Ovary (tissue), 3 donors: ENCODE measurements at regions not wholly inside any gene's neighbourhood (a gene's known extent, or its start where the extent isn't known, plus 50 kb on each side); places are given as distances from the start of the nearest gene placed in this dataset.

Experiments used
- POLR2A ChIP-seq: fragments of 450-650 bp; IDR thresholded peaks from one replicate; pipeline ENCODE4 v1.6.1; 2017; ENCODE audit warnings: antibody characterized with exemption, mild to moderate bottlenecking, moderate library complexity
- TF ChIP-seq, protein P1 (sequence below), 3 donors: fragments of 450-650 bp in 2 of 3; fragments of 200-600 bp in 1 of 3; IDR thresholded peaks; one replicate each; pipeline versions ENCODE4 v1.5.1 to v1.8.0; 2016 to 2022; ENCODE audit warnings: antibody characterized with exemption in 3 of 3, mild to moderate bottlenecking in 1 of 3
- donor health status: DM: no; HTN: no; CAD: no.

DNA sequence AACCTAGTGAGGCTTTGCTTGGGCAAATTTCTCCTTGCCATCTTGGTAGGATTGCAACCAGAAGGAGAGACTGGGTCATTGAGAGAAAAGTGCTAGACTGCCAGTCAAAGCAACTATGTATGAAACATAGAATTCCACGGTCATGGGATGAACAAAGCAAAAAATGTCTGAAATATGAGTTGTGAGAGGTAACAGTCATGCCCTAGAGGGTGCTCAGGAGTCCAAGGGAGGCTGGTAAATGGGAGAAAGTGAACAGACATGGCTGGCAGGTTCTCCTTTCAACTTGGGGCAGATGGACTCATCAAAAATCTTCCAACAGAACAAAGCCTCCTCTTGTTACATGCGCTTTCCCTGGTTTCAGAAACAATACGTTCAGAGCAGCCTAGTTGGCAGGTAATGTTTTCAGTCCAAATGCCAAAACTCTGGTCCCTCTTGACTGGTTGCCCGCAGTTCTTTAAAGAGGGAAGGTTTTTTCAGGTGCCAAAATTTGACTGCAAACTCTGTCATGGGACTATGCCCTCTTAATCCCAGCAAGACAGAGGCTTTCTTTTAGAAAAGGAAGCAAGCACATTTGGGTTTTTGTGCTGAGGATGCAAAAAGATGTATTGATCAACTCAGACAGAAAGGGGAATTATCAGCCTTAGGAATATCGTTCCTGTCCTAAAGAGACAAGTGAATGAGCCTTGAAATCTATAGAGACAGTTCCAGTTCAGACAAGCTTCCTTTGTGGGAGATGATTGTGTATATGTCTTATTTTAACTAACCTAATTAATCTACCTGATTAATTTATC is 68.5 kb upstream of the SASH1 start:
- TF ChIP-seq, protein P1, sequence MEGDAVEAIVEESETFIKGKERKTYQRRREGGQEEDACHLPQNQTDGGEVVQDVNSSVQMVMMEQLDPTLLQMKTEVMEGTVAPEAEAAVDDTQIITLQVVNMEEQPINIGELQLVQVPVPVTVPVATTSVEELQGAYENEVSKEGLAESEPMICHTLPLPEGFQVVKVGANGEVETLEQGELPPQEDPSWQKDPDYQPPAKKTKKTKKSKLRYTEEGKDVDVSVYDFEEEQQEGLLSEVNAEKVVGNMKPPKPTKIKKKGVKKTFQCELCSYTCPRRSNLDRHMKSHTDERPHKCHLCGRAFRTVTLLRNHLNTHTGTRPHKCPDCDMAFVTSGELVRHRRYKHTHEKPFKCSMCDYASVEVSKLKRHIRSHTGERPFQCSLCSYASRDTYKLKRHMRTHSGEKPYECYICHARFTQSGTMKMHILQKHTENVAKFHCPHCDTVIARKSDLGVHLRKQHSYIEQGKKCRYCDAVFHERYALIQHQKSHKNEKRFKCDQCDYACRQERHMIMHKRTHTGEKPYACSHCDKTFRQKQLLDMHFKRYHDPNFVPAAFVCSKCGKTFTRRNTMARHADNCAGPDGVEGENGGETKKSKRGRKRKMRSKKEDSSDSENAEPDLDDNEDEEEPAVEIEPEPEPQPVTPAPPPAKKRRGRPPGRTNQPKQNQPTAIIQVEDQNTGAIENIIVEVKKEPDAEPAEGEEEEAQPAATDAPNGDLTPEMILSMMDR (IDR thresholded peaks at IDR 0.05): no peak
- TF ChIP-seq POLR2A: no peak
